ENCODE measurements at regions not wholly inside any gene's neighbourhood (a gene's known extent, or its start where the extent isn't known, plus 50 kb on each side); places are given as distances from the start of the nearest gene placed in this dataset.

DNA sequence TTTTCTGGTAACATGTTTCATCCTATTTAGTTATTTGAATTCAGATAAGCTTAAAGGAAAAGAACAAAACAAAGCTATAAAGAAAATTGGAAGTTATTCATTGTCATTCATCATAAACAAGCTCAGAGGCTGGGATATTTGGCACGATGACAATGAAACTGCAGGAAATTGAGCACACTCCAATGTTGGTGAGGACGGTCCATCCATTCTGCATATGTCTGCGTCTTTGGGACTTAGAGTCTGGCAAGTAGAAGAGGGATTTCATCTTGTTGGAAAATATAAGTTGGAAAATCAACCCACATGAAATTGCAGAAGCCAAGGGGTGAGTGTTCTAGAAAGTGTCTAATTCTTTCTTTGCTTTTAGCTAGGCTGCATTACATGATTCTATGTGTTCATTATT, 78.4 kb downstream of the HDGFL1 start:
- no peak overlapping the region for H3K4me3 ChIP-seq (ENCODE audit: low read length)
- TF ChIP-seq MXI1 (conservative IDR thresholded peaks at IDR 0.05; ENCODE audit: poor library complexity, severe bottlenecking) (no peak), RAD21 (conservative IDR thresholded peaks at IDR 0.05) (no peak), POLR2AphosphoS5 (IDR thresholded peaks at IDR 0.05) (no peak), TAF1 (IDR thresholded peaks at IDR 0.05; ENCODE audit: low read depth) (no peak), EZH2 (IDR thresholded peaks at IDR 0.05; ENCODE audit: borderline replicate concordance, insufficient read depth, low read length, poor library complexity, severe bottlenecking) (no peak), EP300 (conservative IDR thresholded peaks at IDR 0.05; ENCODE audit: poor library complexity, severe bottlenecking) (no peak), SMC3 (conservative IDR thresholded peaks at IDR 0.05; ENCODE audit: poor library complexity) (no peak), CTCF (IDR thresholded peaks at IDR 0.05; ENCODE audit: poor library complexity, severe bottlenecking) (no peak)
- TF ChIP-seq, protein P1, sequence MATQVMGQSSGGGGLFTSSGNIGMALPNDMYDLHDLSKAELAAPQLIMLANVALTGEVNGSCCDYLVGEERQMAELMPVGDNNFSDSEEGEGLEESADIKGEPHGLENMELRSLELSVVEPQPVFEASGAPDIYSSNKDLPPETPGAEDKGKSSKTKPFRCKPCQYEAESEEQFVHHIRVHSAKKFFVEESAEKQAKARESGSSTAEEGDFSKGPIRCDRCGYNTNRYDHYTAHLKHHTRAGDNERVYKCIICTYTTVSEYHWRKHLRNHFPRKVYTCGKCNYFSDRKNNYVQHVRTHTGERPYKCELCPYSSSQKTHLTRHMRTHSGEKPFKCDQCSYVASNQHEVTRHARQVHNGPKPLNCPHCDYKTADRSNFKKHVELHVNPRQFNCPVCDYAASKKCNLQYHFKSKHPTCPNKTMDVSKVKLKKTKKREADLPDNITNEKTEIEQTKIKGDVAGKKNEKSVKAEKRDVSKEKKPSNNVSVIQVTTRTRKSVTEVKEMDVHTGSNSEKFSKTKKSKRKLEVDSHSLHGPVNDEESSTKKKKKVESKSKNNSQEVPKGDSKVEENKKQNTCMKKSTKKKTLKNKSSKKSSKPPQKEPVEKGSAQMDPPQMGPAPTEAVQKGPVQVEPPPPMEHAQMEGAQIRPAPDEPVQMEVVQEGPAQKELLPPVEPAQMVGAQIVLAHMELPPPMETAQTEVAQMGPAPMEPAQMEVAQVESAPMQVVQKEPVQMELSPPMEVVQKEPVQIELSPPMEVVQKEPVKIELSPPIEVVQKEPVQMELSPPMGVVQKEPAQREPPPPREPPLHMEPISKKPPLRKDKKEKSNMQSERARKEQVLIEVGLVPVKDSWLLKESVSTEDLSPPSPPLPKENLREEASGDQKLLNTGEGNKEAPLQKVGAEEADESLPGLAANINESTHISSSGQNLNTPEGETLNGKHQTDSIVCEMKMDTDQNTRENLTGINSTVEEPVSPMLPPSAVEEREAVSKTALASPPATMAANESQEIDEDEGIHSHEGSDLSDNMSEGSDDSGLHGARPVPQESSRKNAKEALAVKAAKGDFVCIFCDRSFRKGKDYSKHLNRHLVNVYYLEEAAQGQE (IDR thresholded peaks at IDR 0.05; ENCODE audit: borderline replicate concordance): no peak

GRCh38 chr6:22651731-22652130, 82.4 kb downstream of the HDGFL1 start:
- no peaks in the 10 kb centered on the region for H3F3A ChIP-seq (ENCODE audit: insufficient read depth, low read length, poor library complexity, severe bottlenecking)
- no peak overlapping the region for H3K4me3 ChIP-seq (ENCODE audit: low read length)
- no peak overlapping the region for H3K9ac ChIP-seq (ENCODE audit: low read length)
- no peaks in the 10 kb centered on the region for H3K79me2 ChIP-seq (replicated peaks; ENCODE audit: insufficient read depth, low read length)
- H3K27ac ChIP-seq (ENCODE audit: low read length): no peak overlapping the region
- no peaks in the 10 kb centered on the region for H3K36me3 ChIP-seq (ENCODE audit: insufficient read depth, low read length)
- H3K9me2 ChIP-seq (ENCODE audit: insufficient read depth, low read length): no peaks in the 10 kb centered on the region
- TF ChIP-seq SMC3 (conservative IDR thresholded peaks at IDR 0.05; ENCODE audit: poor library complexity): no peak
- H3K9me3 ChIP-seq (ENCODE audit: low read length): no peaks in the 10 kb centered on the region
- H4K20me1 ChIP-seq (ENCODE audit: insufficient read depth): no peaks in the 10 kb centered on the region
- no peak overlapping the region for H3K4me2 ChIP-seq (ENCODE audit: low read length)
- H2AFZ ChIP-seq (ENCODE audit: low read depth, low read length): no peak overlapping the region
- no peaks in the 10 kb centered on the region for H3K27me3 ChIP-seq (ENCODE audit: insufficient read depth, low read depth, low read length)

More for the DNA sequence above, 78.4 kb downstream of the HDGFL1 start:
- H3K4me2 ChIP-seq (ENCODE audit: low read length): no peak overlapping the region
- no peaks in the 10 kb centered on the region for H3K27me3 ChIP-seq (ENCODE audit: insufficient read depth, low read depth, low read length)
- no peaks in the 10 kb centered on the region for H3F3A ChIP-seq (ENCODE audit: insufficient read depth, low read length, poor library complexity, severe bottlenecking)
- no peaks in the 10 kb centered on the region for H4K20me1 ChIP-seq (ENCODE audit: insufficient read depth)
- H3K9ac ChIP-seq (ENCODE audit: low read length): no peak overlapping the region
- no peaks in the 10 kb centered on the region for H3K9me3 ChIP-seq (ENCODE audit: low read length)
- no peaks in the 10 kb centered on the region for H3K79me2 ChIP-seq (replicated peaks; ENCODE audit: insufficient read depth, low read length)
- no peak overlapping the region for H2AFZ ChIP-seq (ENCODE audit: low read depth, low read length)
- H3K9me2 ChIP-seq (ENCODE audit: insufficient read depth, low read length): no peaks in the 10 kb centered on the region
- no peaks in the 10 kb centered on the region for H3K36me3 ChIP-seq (ENCODE audit: insufficient read depth, low read length)
- no peak overlapping the region for H3K27ac ChIP-seq (ENCODE audit: low read length)

All from neural cell (in vitro differentiated cells).